Trophoblast cell (in vitro differentiated cells and primary cell): ENCODE measurements at regions not wholly inside any gene's neighbourhood (a gene's known extent, or its start where the extent isn't known, plus 50 kb on each side); places are given as distances from the start of the nearest gene placed in this dataset.

ENCODE experiments used
- DNase-seq, 2 donors: peaks; one replicate each; pipeline ENCODE4 v3.0.0-alpha.2; 2016
- H2AFZ ChIP-seq: 2 replicates; pipeline ENCODE4 v1.6.1; 2013; ENCODE audit warnings: low read length, moderate library complexity, mild to moderate bottlenecking; ENCODE audit not compliant: insufficient read depth, poor library complexity
- H2AK5ac ChIP-seq: 2 replicates; pipeline ENCODE4 v1.6.1; 2013; ENCODE audit warnings: mild to moderate bottlenecking, low read length
- H2BK120ac ChIP-seq: 2 replicates; pipeline ENCODE4 v1.6.1; 2013; ENCODE audit warnings: low read length, mild to moderate bottlenecking, moderate library complexity; ENCODE audit not compliant: insufficient read depth, poor library complexity
- H2BK12ac ChIP-seq: 2 replicates; pipeline ENCODE4 v1.6.1; 2013; ENCODE audit warnings: mild to moderate bottlenecking, low read length, moderate library complexity
- H2BK5ac ChIP-seq: 2 replicates; pipeline ENCODE4 v1.6.1; 2013; ENCODE audit warnings: low read length, low read depth, moderate library complexity, mild to moderate bottlenecking; ENCODE audit not compliant: poor library complexity
- H3K14ac ChIP-seq: 2 replicates; pipeline ENCODE4 v1.6.1; 2013; ENCODE audit warnings: mild to moderate bottlenecking, low read length
- H3K18ac ChIP-seq: 2 replicates; pipeline ENCODE4 v1.6.1; 2013; ENCODE audit warnings: mild to moderate bottlenecking, low read length
- H3K23ac ChIP-seq: 2 replicates; pipeline ENCODE4 v1.6.1; 2013; ENCODE audit warnings: low read length
- H3K27ac ChIP-seq: 2 replicates; pipeline ENCODE4 v1.5.1; 2013; ENCODE audit warnings: low read depth, mild to moderate bottlenecking, inconsistent platforms, low read length, moderate library complexity
- H3K27me3 ChIP-seq: 2 replicates; pipeline ENCODE4 v1.6.1; 2013; ENCODE audit warnings: inconsistent platforms, mild to moderate bottlenecking, low read length, moderate library complexity; ENCODE audit not compliant: insufficient read depth
- H3K36me3 ChIP-seq, 2 experiments: 1 replicate in 1 of 2; 2 replicates in 1 of 2; pipeline ENCODE4 v1.6.1; 2013; ENCODE audit warnings: low read length in 2 of 2, mild to moderate bottlenecking in 2 of 2, moderate library complexity in 1 of 2; ENCODE audit not compliant: insufficient read depth in 2 of 2, control insufficient read depth in 1 of 2
- H3K4ac ChIP-seq: 2 replicates; pipeline ENCODE4 v1.6.1; 2013; ENCODE audit warnings: low read depth, mild to moderate bottlenecking, low read length, moderate library complexity
- H3K4me1 ChIP-seq, 2 experiments: 1 replicate in 1 of 2; 2 replicates in 1 of 2; pipeline ENCODE4 v1.6.1; 2013; ENCODE audit warnings: low read length in 2 of 2, mild to moderate bottlenecking in 2 of 2, moderate library complexity in 1 of 2; ENCODE audit not compliant: insufficient read depth in 2 of 2, control insufficient read depth in 1 of 2
- H3K4me2 ChIP-seq: 2 replicates; pipeline ENCODE4 v1.6.1; 2013; ENCODE audit warnings: inconsistent platforms, mild to moderate bottlenecking, low read length, moderate library complexity
- H3K4me3 ChIP-seq: 2 replicates; pipeline ENCODE4 v1.5.1; 2013; ENCODE audit warnings: mild to moderate bottlenecking, low read depth, low read length, inconsistent platforms
- H3K79me1 ChIP-seq: one replicate; pipeline ENCODE4 v1.6.1; 2013; ENCODE audit warnings: low read length
- H3K79me2 ChIP-seq: 2 replicates; pipeline ENCODE4 v1.6.1; 2013; ENCODE audit warnings: low read length, mild to moderate bottlenecking; ENCODE audit not compliant: control insufficient read depth, insufficient read depth, poor library complexity
- H3K9ac ChIP-seq: 2 replicates; pipeline ENCODE4 v1.6.1; 2013; ENCODE audit warnings: mild to moderate bottlenecking, low read length
- H3K9me3 ChIP-seq: 2 replicates; pipeline ENCODE4 v1.6.1; 2013; ENCODE audit warnings: low read depth, mild to moderate bottlenecking, control low read depth, inconsistent platforms, low read length; ENCODE audit not compliant: insufficient read depth
- H4K12ac ChIP-seq: 2 replicates; pipeline ENCODE4 v1.6.1; 2013; ENCODE audit warnings: low read depth, mild to moderate bottlenecking, low read length, moderate library complexity
- H4K8ac ChIP-seq: 2 replicates; pipeline ENCODE4 v1.6.1; 2013; ENCODE audit warnings: low read depth, mild to moderate bottlenecking, low read length, moderate library complexity
- H4K91ac ChIP-seq: one replicate; pipeline ENCODE4 v1.6.1; 2013; ENCODE audit warnings: low read depth, mild to moderate bottlenecking, low read length, moderate library complexity
- WGBS: extraction: QIAGEN DNeasy Blood & Tissue Kit; methylation state at CpG from one replicate; pipeline ENCODE4 v1.1.7; 2013; ENCODE audit warnings: missing lambda C conversion rate; ENCODE audit not compliant: insufficient read length, insufficient coverage; ENCODE audit errors: extremely low coverage; 5-methylcytosine and 5-hydroxymethylcytosine counted together

GRCh38 chr5:112024769-112025168 lies 267.8 kb upstream of the NREP start:
- H4K12ac ChIP-seq = no peak overlapping the region
- no peak overlapping the region for H3K23ac ChIP-seq
- H2BK12ac ChIP-seq = no peak overlapping the region
- no peaks in the 10 kb centered on the region for H3K9me3 ChIP-seq
- H3K27me3 ChIP-seq = no peaks in the 10 kb centered on the region
- no peak overlapping the region for H3K4me3 ChIP-seq
- no peak overlapping the region for H3K4me2 ChIP-seq
- H3K4me1 ChIP-seq = no peaks in the 10 kb centered on the region
- no peak overlapping the region for H3K9ac ChIP-seq
- no peak overlapping the region for H2AK5ac ChIP-seq
- no peak overlapping the region for H4K91ac ChIP-seq
- H4K8ac ChIP-seq = no peak overlapping the region
- H3K14ac ChIP-seq = no peak overlapping the region
- DNase-seq = no peak
- no peak overlapping the region for H2BK120ac ChIP-seq
- no peak overlapping the region for H2BK5ac ChIP-seq
- H3K18ac ChIP-seq = no peak overlapping the region
- no peaks in the 10 kb centered on the region for H3K79me2 ChIP-seq
- H3K27ac ChIP-seq = no peak overlapping the region
- no peaks in the 10 kb centered on the region for H3K79me1 ChIP-seq
- H2AFZ ChIP-seq = no peak overlapping the region
- WGBS = no CpG with 5 or more reads among the region's 2 CpGs
- H3K36me3 ChIP-seq = no peaks in the 10 kb centered on the region
- H3K4ac ChIP-seq = no peak overlapping the region

- Histone ChIP-seq H3K4me2 (no peak overlapping the region), H3K18ac (no peak overlapping the region), H4K12ac (no peak overlapping the region), H3K14ac (no peak overlapping the region), H3K4me3 (no peak overlapping the region), H2AK5ac (no peak overlapping the region), H4K91ac (no peak overlapping the region), H3K27ac (no peak overlapping the region), H3K27me3 (no peaks in the 10 kb centered on the region), H2AFZ (no peak overlapping the region), H3K9me3 (no peaks in the 10 kb centered on the region), H3K79me2 (no peaks in the 10 kb centered on the region), H2BK120ac (no peak overlapping the region), H3K4ac (no peak overlapping the region), H3K36me3 (no peaks in the 10 kb centered on the region), H3K4me1 (no peaks in the 10 kb centered on the region), H2BK5ac (no peak overlapping the region), H3K9ac (no peak overlapping the region), H3K23ac (no peak overlapping the region), H2BK12ac (no peak overlapping the region), H4K8ac (no peak overlapping the region), H3K79me1 (no peaks in the 10 kb centered on the region)
- WGBS = no CpG with 5 or more reads among the region's 3 CpGs
- DNase-seq = no peak
Observed at GRCh38 chr5:112024221-112024620, 267.2 kb upstream of the NREP start.

GRCh38 chr5:112023766-112024165 lies 266.8 kb upstream of the NREP start:
- no peak overlapping the region for H2BK5ac ChIP-seq
- no peaks in the 10 kb centered on the region for H3K27me3 ChIP-seq
- H3K79me1 ChIP-seq = no peaks in the 10 kb centered on the region
- no CpG with 5 or more reads among the region's 3 CpGs for WGBS
- H3K27ac ChIP-seq = no peak overlapping the region
- DNase-seq = peak in 1 of 2 donors; percentile 33
- H3K9ac ChIP-seq = no peak overlapping the region
- H4K12ac ChIP-seq = no peak overlapping the region
- H3K79me2 ChIP-seq = no peaks in the 10 kb centered on the region
- H3K9me3 ChIP-seq = no peaks in the 10 kb centered on the region
- no peak overlapping the region for H3K4me3 ChIP-seq
- H3K4me1 ChIP-seq = no peaks in the 10 kb centered on the region
- H4K8ac ChIP-seq = no peak overlapping the region
- H3K23ac ChIP-seq = no peak overlapping the region
- H3K36me3 ChIP-seq = no peaks in the 10 kb centered on the region
- H3K18ac ChIP-seq = no peak overlapping the region
- no peak overlapping the region for H3K14ac ChIP-seq
- H2BK12ac ChIP-seq = no peak overlapping the region
- H4K91ac ChIP-seq = no peak overlapping the region
- no peak overlapping the region for H2BK120ac ChIP-seq
- H3K4me2 ChIP-seq = no peak overlapping the region
- H2AFZ ChIP-seq = no peak overlapping the region
- no peak overlapping the region for H2AK5ac ChIP-seq
- H3K4ac ChIP-seq = no peak overlapping the region

- H2AFZ ChIP-seq = no peak overlapping the region
- DNase-seq = no peak
Observed at GRCh38 chr5:112018846-112019245, 261.9 kb upstream of the NREP start.

More at GRCh38 chr5:112018846-112019245, 261.9 kb upstream of the NREP start:
- no peak overlapping the region for H2BK12ac ChIP-seq
- H3K4ac ChIP-seq = no peak overlapping the region
- H3K27ac ChIP-seq = no peak overlapping the region
- H3K79me1 ChIP-seq = no peaks in the 10 kb centered on the region
- no CpG with 5 or more reads among the region's 2 CpGs for WGBS
- H3K36me3 ChIP-seq = no peaks in the 10 kb centered on the region
- H3K18ac ChIP-seq = no peak overlapping the region
- no peak overlapping the region for H3K4me3 ChIP-seq
- no peaks in the 10 kb centered on the region for H3K27me3 ChIP-seq
- no peak overlapping the region for H3K23ac ChIP-seq
- no peak overlapping the region for H3K4me2 ChIP-seq
- no peak overlapping the region for H4K91ac ChIP-seq
- no peak overlapping the region for H4K8ac ChIP-seq
- no peaks in the 10 kb centered on the region for H3K9me3 ChIP-seq
- no peak overlapping the region for H2AK5ac ChIP-seq
- no peak overlapping the region for H3K9ac ChIP-seq
- H2BK120ac ChIP-seq = no peak overlapping the region
- H4K12ac ChIP-seq = no peak overlapping the region
- H3K79me2 ChIP-seq = no peaks in the 10 kb centered on the region
- no peaks in the 10 kb centered on the region for H3K4me1 ChIP-seq
- no peak overlapping the region for H2BK5ac ChIP-seq
- H3K14ac ChIP-seq = no peak overlapping the region
